Natural killer cell (primary cell): ENCODE measurements at regions not wholly inside any gene's neighbourhood (a gene's known extent, or its start where the extent isn't known, plus 50 kb on each side); places are given as distances from the start of the nearest gene placed in this dataset.

Experiments used
- ATAC-seq, 3 donors: fragments of 150-1000 bp in 2 of 3; fragments of 200-7000 bp in 1 of 3; cut with Tn5 transposase; 1 replicate in 1 of 3; 2 replicates in 2 of 3; pipeline ENCODE4 v1.10.0; 2021; ENCODE audit warnings: mild to moderate bottlenecking in 2 of 3, moderate library complexity in 2 of 3
- DNase-seq, 2 donors: peaks; one replicate each; pipeline versions ENCODE4 v3.0.0 to v3.0.0-alpha.2; 2013 to 2021; ENCODE audit warnings: mixed read lengths in 1 of 2
- H3K27ac ChIP-seq: one replicate; pipeline ENCODE4 v1.5.1; 2013; ENCODE audit warnings: mild to moderate bottlenecking, low read length
- H3K27me3 ChIP-seq: one replicate; pipeline ENCODE4 v1.6.1; 2013; ENCODE audit warnings: low read length; ENCODE audit not compliant: control insufficient read depth, insufficient read depth
- H3K36me3 ChIP-seq: one replicate; pipeline ENCODE4 v1.6.1; 2013; ENCODE audit warnings: low read length; ENCODE audit not compliant: control insufficient read depth, insufficient read depth
- H3K4me1 ChIP-seq: one replicate; pipeline ENCODE4 v1.6.1; 2013; ENCODE audit warnings: low read length; ENCODE audit not compliant: control insufficient read depth, insufficient read depth
- H3K4me3 ChIP-seq: one replicate; pipeline ENCODE4 v1.5.1; 2013; ENCODE audit warnings: low read length
- H3K9me3 ChIP-seq: one replicate; pipeline ENCODE4 v1.6.1; 2013; ENCODE audit warnings: low read length; ENCODE audit not compliant: control insufficient read depth, insufficient read depth
- H3K27ac Mint-ChIP-seq, 2 donors: one replicate each; pipeline ENCODE4 v1.8.0; 2022; ENCODE audit warnings: mild to moderate bottlenecking in 2 of 2, mixed read lengths in 2 of 2, moderate library complexity in 1 of 2
- H3K27me3 Mint-ChIP-seq, 2 donors: one replicate each; pipeline ENCODE4 v1.8.0; 2022; ENCODE audit warnings: low read depth in 2 of 2, mixed read lengths in 2 of 2
- H3K36me3 Mint-ChIP-seq: one replicate; pipeline ENCODE4 v1.8.0; 2022; ENCODE audit warnings: mixed read lengths
- H3K4me1 Mint-ChIP-seq, 2 donors: one replicate each; pipeline ENCODE4 v1.8.0; 2022; ENCODE audit warnings: mixed read lengths in 2 of 2
- H3K4me3 Mint-ChIP-seq: one replicate; pipeline ENCODE4 v1.8.0; 2022; ENCODE audit warnings: mild to moderate bottlenecking, moderate library complexity, mixed read lengths
- H3K9me3 Mint-ChIP-seq, 2 donors: one replicate each; pipeline ENCODE4 v1.8.0; 2022; ENCODE audit warnings: mixed read lengths in 2 of 2
- WGBS: methylation state at CpG from one replicate; pipeline ENCODE4 v1.1.7; 2013; ENCODE audit warnings: missing lambda C conversion rate; ENCODE audit not compliant: insufficient coverage; 5-methylcytosine and 5-hydroxymethylcytosine counted together
- intact Hi-C: fragments of 100-400 bp; cut with micrococcal nuclease; formaldehyde crosslinking; loops from one replicate; pipeline ENCODE4 v1.14.2; 2022
- TF ChIP-seq, protein P1 (sequence below): fragments of 200-600 bp; IDR thresholded peaks from one replicate; pipeline ENCODE4 v1.8.0; 2022; ENCODE audit warnings: antibody characterized with exemption

DNA sequence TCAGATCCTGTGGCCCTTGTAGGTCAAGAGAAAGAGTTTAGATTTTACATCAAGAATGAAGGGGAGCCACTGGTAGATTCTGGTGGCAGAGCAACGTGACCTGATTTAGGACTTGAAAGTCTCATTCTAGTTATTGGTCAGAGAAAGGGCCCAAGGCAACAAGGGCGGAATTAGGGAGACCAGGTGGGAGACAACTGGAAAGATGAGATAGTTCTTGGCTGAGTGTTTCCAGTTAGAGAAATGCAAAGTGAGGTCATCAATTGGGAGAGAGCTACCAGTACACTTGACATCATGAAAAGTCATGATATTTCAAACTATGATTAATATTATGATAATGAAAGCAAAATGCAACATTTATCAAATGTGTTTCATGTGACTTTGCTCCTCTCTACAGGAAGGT, 147.2 kb upstream of the FAM20A start:
- Histone ChIP-seq H3K27ac (no peak overlapping the region), H3K4me3 (no peak overlapping the region), H3K4me1 (no peaks in the 10 kb centered on the region), H3K27me3 (no peaks in the 10 kb centered on the region), H3K9me3 (no peaks in the 10 kb centered on the region), H3K36me3 (no peaks in the 10 kb centered on the region)
- DNase-seq: no peak
- Mint-ChIP-seq H3K4me3 (no peak overlapping the region), H3K27ac (no peak overlapping the region), H3K27me3 (peaks cover 10 to 24% of the 10 kb centered on the region in 2 donors), H3K9me3 (no peaks in the 10 kb centered on the region), H3K4me1 (no peaks in the 10 kb centered on the region), H3K36me3 (no peaks in the 10 kb centered on the region)
- ATAC-seq: no peak
- TF ChIP-seq, protein P1, sequence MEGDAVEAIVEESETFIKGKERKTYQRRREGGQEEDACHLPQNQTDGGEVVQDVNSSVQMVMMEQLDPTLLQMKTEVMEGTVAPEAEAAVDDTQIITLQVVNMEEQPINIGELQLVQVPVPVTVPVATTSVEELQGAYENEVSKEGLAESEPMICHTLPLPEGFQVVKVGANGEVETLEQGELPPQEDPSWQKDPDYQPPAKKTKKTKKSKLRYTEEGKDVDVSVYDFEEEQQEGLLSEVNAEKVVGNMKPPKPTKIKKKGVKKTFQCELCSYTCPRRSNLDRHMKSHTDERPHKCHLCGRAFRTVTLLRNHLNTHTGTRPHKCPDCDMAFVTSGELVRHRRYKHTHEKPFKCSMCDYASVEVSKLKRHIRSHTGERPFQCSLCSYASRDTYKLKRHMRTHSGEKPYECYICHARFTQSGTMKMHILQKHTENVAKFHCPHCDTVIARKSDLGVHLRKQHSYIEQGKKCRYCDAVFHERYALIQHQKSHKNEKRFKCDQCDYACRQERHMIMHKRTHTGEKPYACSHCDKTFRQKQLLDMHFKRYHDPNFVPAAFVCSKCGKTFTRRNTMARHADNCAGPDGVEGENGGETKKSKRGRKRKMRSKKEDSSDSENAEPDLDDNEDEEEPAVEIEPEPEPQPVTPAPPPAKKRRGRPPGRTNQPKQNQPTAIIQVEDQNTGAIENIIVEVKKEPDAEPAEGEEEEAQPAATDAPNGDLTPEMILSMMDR: no peak
- intact Hi-C loops: no loop called here
- WGBS: 85% methylated on average over 2 of the region's 2 CpGs

DNA sequence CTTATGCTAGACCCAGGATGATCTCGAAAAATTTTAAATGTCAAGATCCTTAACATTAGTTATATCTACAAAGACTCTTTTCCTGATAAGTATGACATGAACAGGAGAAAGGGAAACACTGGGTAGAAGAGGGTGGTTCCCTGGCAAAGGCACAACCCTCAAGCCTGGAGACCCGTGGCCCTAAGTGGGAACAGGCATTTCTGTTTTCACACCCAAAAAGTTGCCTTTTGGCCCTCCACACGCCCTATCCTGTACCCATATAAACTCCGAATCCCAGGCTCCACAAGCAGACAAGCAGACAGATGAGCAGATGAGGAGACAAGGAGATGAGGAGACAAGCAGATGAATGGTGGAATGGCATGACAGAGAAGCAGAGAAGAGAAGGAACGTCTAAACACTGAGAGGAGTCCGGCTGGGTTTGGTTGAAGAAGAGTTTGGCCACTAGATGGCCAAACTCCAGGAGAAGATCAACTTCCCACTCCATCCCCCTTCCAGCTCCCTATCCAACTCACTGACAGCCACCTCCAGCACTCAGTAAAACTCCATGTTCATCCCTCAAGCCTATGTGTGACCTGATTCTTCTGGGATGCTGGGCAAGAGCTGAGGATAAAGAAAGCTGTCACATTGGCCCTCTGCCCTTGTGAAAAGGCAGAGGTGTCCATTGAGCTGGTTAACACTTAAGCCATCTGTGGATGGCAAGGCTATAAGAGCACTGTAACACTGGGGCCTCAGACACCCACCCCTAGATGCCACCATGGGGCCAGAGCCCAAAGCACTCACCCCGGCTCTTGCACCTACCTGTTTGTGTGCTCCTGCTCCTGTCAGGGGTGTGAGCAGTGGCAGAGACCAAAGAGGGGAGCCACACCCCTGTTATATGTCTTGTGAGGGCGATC, 139.6 kb upstream of the FAM20A start:
- Mint-ChIP-seq H3K4me1 (no peaks in the 10 kb centered on the region), H3K9me3 (peaks cover 0 to 2% of the 10 kb centered on the region in 2 donors), H3K27me3 (peaks cover 24 to 43% of the 10 kb centered on the region in 2 donors), H3K4me3 (no peak overlapping the region), H3K27ac (no peak overlapping the region), H3K36me3 (no peaks in the 10 kb centered on the region)
- Histone ChIP-seq H3K27ac (no peak overlapping the region), H3K27me3 (no peaks in the 10 kb centered on the region), H3K4me1 (no peaks in the 10 kb centered on the region), H3K9me3 (no peaks in the 10 kb centered on the region), H3K36me3 (no peaks in the 10 kb centered on the region), H3K4me3 (no peak overlapping the region)
- no peak for DNase-seq
- WGBS: 80% methylated on average over 2 of the region's 8 CpGs
- no peak for ATAC-seq
- intact Hi-C loops: no loop called here
- TF ChIP-seq, protein P1: no peak

DNA sequence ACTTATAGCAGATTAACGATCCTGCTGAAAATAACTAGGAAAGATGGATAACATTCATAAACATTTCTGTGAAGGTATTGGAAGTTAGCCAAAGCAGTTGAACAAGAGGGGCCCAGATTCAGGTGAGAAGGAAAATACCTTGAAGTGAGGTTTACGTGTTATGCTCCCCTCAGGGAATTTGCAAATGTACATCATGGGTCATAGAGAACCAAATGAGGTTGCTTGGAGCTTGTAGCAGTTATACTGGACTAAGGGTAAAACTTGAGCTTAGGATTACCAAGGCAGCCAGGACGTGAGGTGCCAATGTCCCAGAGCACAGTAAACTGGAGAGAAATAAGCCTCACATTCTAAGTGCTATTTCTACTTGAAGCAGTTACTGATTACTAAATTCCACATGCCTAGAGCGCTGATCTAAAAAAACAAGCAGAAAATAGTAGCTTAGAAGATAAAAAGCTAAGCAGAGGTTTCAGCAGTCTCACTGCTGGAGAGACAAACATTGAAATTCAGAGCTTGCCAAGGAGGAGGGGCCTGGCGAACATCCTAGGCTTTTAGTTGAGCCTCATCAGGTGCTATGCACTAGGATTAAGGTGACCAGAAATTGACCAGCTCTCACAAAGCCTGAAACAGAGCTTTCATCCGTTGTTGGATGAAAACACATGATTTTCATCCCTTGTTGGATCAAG, 136.7 kb upstream of the FAM20A start:
- Histone ChIP-seq H3K27me3 (no peaks in the 10 kb centered on the region), H3K4me3 (no peak overlapping the region), H3K27ac (no peak overlapping the region), H3K4me1 (no peaks in the 10 kb centered on the region), H3K9me3 (peaks cover 3% of the 10 kb centered on the region), H3K36me3 (no peaks in the 10 kb centered on the region)
- Mint-ChIP-seq H3K4me1 (no peaks in the 10 kb centered on the region), H3K36me3 (no peaks in the 10 kb centered on the region), H3K9me3 (peaks cover 0 to 2% of the 10 kb centered on the region in 2 donors), H3K27me3 (peaks cover 22 to 36% of the 10 kb centered on the region in 2 donors), H3K4me3 (no peak overlapping the region), H3K27ac (no peak overlapping the region)
- no peak for ATAC-seq
- intact Hi-C loops: no loop called here
- DNase-seq: no peak
- 85% methylated on average over 6 of the region's 6 CpGs for WGBS
- TF ChIP-seq, protein P1: no peak
